H1 (cell line): ENCODE measurements at regions not wholly inside any gene's neighbourhood (a gene's known extent, or its start where the extent isn't known, plus 50 kb on each side); places are given as distances from the start of the nearest gene placed in this dataset.
A peak's percentile ranks its signal among the peaks of the same experiment; 100 is the strongest.
"Not testable (repeated sequence)": the region's sequence is repeated elsewhere in the genome, so short reads cannot be mapped to it uniquely, and the experiment has no call there.

ENCODE experiments used
- CTCF ChIA-PET: fragments of 300-600 bp; sonication (Branson Sonifier 250); formaldehyde crosslinking; loops from one replicate; lab custom pipeline; 2021; ENCODE audit not compliant: partially characterized antibody; lab: Charles Lee
- POLR2A ChIA-PET: fragments of 300-600 bp; sonication (Branson Sonifier 250); formaldehyde crosslinking; loops from one replicate; lab custom pipeline; 2021; ENCODE audit warnings: inconsistent platforms; ENCODE audit not compliant: partially characterized antibody; lab: Charles Lee
- DNase-seq, 2 experiments: peaks; one replicate each; pipeline versions ENCODE4 v3.0.0 to v3.0.0-alpha.2; 2010 to 2022; ENCODE audit warnings: low spot score in 2 of 2, low read depth in 1 of 2, mixed read lengths in 1 of 2
- FAIRE-seq: peaks from 2 replicates; lab custom pipeline; 2011; peaks lifted over from hg19 to GRCh38; lab: Jason Lieb, UNC
- H2AFZ ChIP-seq: 2 replicates; pipeline ENCODE4 v1.8.1; 2012; ENCODE audit warnings: low read length, inconsistent platforms
- H2AK5ac ChIP-seq: 2 replicates; pipeline ENCODE4 v1.6.1; 2013; ENCODE audit warnings: low read depth, low read length
- H2BK120ac ChIP-seq: replicated peaks from 2 replicates; pipeline ENCODE3; 2013; ENCODE audit warnings: low read depth, low read length, inconsistent platforms
- H2BK12ac ChIP-seq: 2 replicates; pipeline ENCODE4 v1.6.1; 2013; ENCODE audit warnings: low read depth, low read length
- H2BK15ac ChIP-seq: 2 replicates; pipeline ENCODE4 v1.6.1; 2013; ENCODE audit warnings: low read length
- H2BK20ac ChIP-seq: 2 replicates; pipeline ENCODE4 v1.6.1; 2013; ENCODE audit warnings: low read length
- H2BK5ac ChIP-seq: 2 replicates; pipeline ENCODE4 v1.6.1; 2013; ENCODE audit warnings: low read depth, low read length
- H3K14ac ChIP-seq: 2 replicates; pipeline ENCODE4 v1.6.1; 2013; ENCODE audit warnings: inconsistent platforms; ENCODE audit not compliant: insufficient read length
- H3K18ac ChIP-seq: 2 replicates; pipeline ENCODE4 v1.6.1; 2013; ENCODE audit warnings: low read length; ENCODE audit errors: extremely low read depth
- H3K23ac ChIP-seq: 2 replicates; pipeline ENCODE4 v1.6.1; 2013; ENCODE audit warnings: inconsistent platforms; ENCODE audit not compliant: insufficient read length
- H3K23me2 ChIP-seq: 2 replicates; pipeline ENCODE4 v1.6.1; 2013; ENCODE audit warnings: low read depth, low read length
- H3K27ac ChIP-seq: 2 replicates; pipeline ENCODE4 v1.6.1; 2011; ENCODE audit warnings: low read depth, low read length, inconsistent platforms
- H3K27me3 ChIP-seq, 4 experiments: replicated peaks in 1 of 4; 1 replicate in 1 of 4; 2 replicates in 3 of 4; pipeline versions ENCODE4 v1.6.1 to v1.8.1; 2011 to 2013; ENCODE audit warnings: low read length in 3 of 4, mild to moderate bottlenecking in 3 of 4, inconsistent platforms in 2 of 4, mixed read lengths in 2 of 4, moderate library complexity in 1 of 4; ENCODE audit not compliant: control insufficient read depth in 3 of 4, insufficient read depth in 3 of 4; ENCODE audit errors: extremely low read depth in 1 of 4
- H3K36me3 ChIP-seq, 4 experiments: 2 replicates each; pipeline versions ENCODE4 v1.6.1 to v1.8.1; 2011 to 2013; ENCODE audit warnings: mild to moderate bottlenecking in 4 of 4, low read length in 3 of 4, moderate library complexity in 2 of 4, control low read depth in 1 of 4, inconsistent platforms in 1 of 4; ENCODE audit not compliant: insufficient read depth in 4 of 4, control insufficient read depth in 2 of 4
- H3K4ac ChIP-seq: replicated peaks from 2 replicates; pipeline ENCODE3; 2013; ENCODE audit warnings: low read length, low read depth, mixed read lengths, inconsistent platforms; ENCODE audit not compliant: insufficient read length
- H3K4me1 ChIP-seq, 4 experiments: replicated peaks in 1 of 4; 1 replicate in 1 of 4; 2 replicates in 3 of 4; pipeline versions ENCODE4 v1.6.1 to v1.8.1; 2011 to 2013; ENCODE audit warnings: low read length in 3 of 4, inconsistent platforms in 2 of 4, mixed read lengths in 1 of 4; ENCODE audit not compliant: insufficient read depth in 4 of 4, control insufficient read depth in 3 of 4
- H3K4me2 ChIP-seq, 2 experiments: 2 replicates each; pipeline versions ENCODE4 v1.6.1 to v1.8.1; 2011 to 2013; ENCODE audit warnings: low read depth in 2 of 2, low read length in 2 of 2, control low read depth in 1 of 2, inconsistent platforms in 1 of 2, mild to moderate bottlenecking in 1 of 2; ENCODE audit not compliant: insufficient read depth in 1 of 2
- H3K4me3 ChIP-seq, 4 experiments: fragments of 200-600, 300-600 bp in 1 of 4; sonication (generic), shearing (Covaris generic), sonication (Bioruptor Twin) in 1 of 4; 2 replicates each; pipeline versions ENCODE4 v1.5.1 to v1.8.1; 2011 to 2016; ENCODE audit warnings: low read length in 4 of 4, low read depth in 3 of 4, control low read depth in 2 of 4, inconsistent platforms in 2 of 4, mild to moderate bottlenecking in 2 of 4, mixed read lengths in 1 of 4, moderate library complexity in 1 of 4; ENCODE audit not compliant: insufficient read depth in 2 of 4; ENCODE audit errors: extremely low read depth in 1 of 4
- H3K56ac ChIP-seq: replicated peaks from 2 replicates; pipeline ENCODE3; 2013; ENCODE audit warnings: low read depth, mild to moderate bottlenecking, mixed read lengths, low read length, inconsistent platforms; ENCODE audit not compliant: insufficient read length
- H3K79me1 ChIP-seq: 2 replicates; pipeline ENCODE4 v1.6.1; 2013; ENCODE audit warnings: low read depth, low read length, control low read depth
- H3K79me2 ChIP-seq, 2 experiments: 2 replicates each; pipeline versions ENCODE4 v1.6.1 to v1.8.1; 2012 to 2013; ENCODE audit warnings: low read length in 2 of 2, mild to moderate bottlenecking in 2 of 2, inconsistent platforms in 1 of 2; ENCODE audit not compliant: insufficient read depth in 2 of 2, control insufficient read depth in 1 of 2
- H3K9ac ChIP-seq, 4 experiments: replicated peaks in 1 of 4; 1 replicate in 1 of 4; 2 replicates in 3 of 4; pipeline versions ENCODE4 v1.6.1 to v1.8.1; 2011 to 2013; ENCODE audit warnings: low read depth in 3 of 4, low read length in 3 of 4, control low read depth in 2 of 4, mild to moderate bottlenecking in 2 of 4, moderate library complexity in 2 of 4, inconsistent platforms in 1 of 4; ENCODE audit errors: extremely low read depth in 1 of 4
- H3K9me3 ChIP-seq, 2 experiments: 2 replicates each; pipeline versions ENCODE4 v1.6.1 to v1.8.1; 2012 to 2013; ENCODE audit warnings: mild to moderate bottlenecking in 2 of 2, moderate library complexity in 2 of 2, control low read depth in 1 of 2, inconsistent platforms in 1 of 2, low read depth in 1 of 2, low read length in 1 of 2, mixed read lengths in 1 of 2; ENCODE audit not compliant: insufficient read depth in 2 of 2
- H4K20me1 ChIP-seq, 2 experiments: replicated peaks in 1 of 2; 2 replicates each; pipeline versions ENCODE3 to v1.8.1; 2011 to 2013; ENCODE audit warnings: inconsistent platforms in 2 of 2, low read length in 2 of 2, mild to moderate bottlenecking in 1 of 2; ENCODE audit not compliant: insufficient read depth in 2 of 2, control insufficient read depth in 1 of 2
- H4K5ac ChIP-seq: 2 replicates; pipeline ENCODE4 v1.6.1; 2013; ENCODE audit warnings: low read length, low read depth, mixed read lengths, inconsistent platforms; ENCODE audit not compliant: insufficient read length
- H4K8ac ChIP-seq: 2 replicates; pipeline ENCODE4 v1.8.0; 2013; ENCODE audit warnings: mild to moderate bottlenecking, moderate library complexity, low read length, inconsistent platforms; ENCODE audit not compliant: insufficient read depth; ENCODE audit errors: extremely low read depth
- H4K91ac ChIP-seq: replicated peaks from 2 replicates; pipeline ENCODE3; 2013; ENCODE audit warnings: low read length, mixed read lengths, inconsistent platforms; ENCODE audit not compliant: insufficient read length
- WGBS, 2 experiments: shearing (Covaris generic) in 1 of 2; methylation state at CpG; one replicate each; pipeline versions ENCODE4 v1.1.6 to v1.1.7; 2013 to 2015; ENCODE audit warnings: low lambda C conversion rate in 2 of 2, mixed read lengths in 2 of 2, inconsistent platforms in 1 of 2, low coverage in 1 of 2, missing lambda C conversion rate in 1 of 2; ENCODE audit not compliant: insufficient replicate concordance in 2 of 2, insufficient coverage in 1 of 2, insufficient read length in 1 of 2; ENCODE audit errors: extremely low coverage in 1 of 2, missing lambda C conversion rate in 1 of 2; 5-methylcytosine and 5-hydroxymethylcytosine counted together

GRCh38 chr5:34230402-34230801 lies 187.4 kb upstream of the C1QTNF3 start:
- H2BK5ac ChIP-seq, H3K18ac ChIP-seq, H2AFZ ChIP-seq, H3K4me1 ChIP-seq, H2BK20ac ChIP-seq, H3K4me2 ChIP-seq, H3K79me1 ChIP-seq, H4K20me1 ChIP-seq, H3K27ac ChIP-seq, H3K14ac ChIP-seq, FAIRE-seq, H3K4me3 ChIP-seq, H2BK120ac ChIP-seq, H3K9ac ChIP-seq, H2BK12ac ChIP-seq, H3K56ac ChIP-seq, POLR2A ChIA-PET, CTCF ChIA-PET, H3K4ac ChIP-seq, H3K23ac ChIP-seq, H3K9me3 ChIP-seq, DNase-seq, H3K27me3 ChIP-seq, H4K5ac ChIP-seq, H3K79me2 ChIP-seq, H3K36me3 ChIP-seq, H2BK15ac ChIP-seq, H3K23me2 ChIP-seq, H4K8ac ChIP-seq, H4K91ac ChIP-seq, H2AK5ac ChIP-seq: not testable (repeated sequence)
- 94% methylated on average over 1 of the region's 1 CpG; no CpG with 5 or more reads in 1 of the 2 experiments for WGBS, 2 experiments

DNA sequence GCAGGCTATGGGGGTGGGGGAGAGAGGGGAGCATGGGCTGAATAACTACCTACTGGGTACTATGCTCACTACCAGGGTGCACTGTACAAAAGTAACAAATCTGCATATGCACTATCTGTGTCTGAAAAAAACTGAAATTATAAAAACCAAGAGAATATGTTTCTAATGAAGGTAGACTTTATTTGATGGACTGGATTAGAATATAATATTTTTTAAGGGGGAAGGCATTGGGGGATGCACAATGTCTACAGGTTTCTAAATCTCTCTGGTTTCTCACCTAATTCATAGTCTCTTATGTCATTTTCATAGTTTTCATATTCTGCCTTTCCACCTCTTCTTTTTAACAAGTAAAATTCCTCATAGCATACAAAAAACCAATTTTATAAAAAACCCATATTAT lies 200.8 kb upstream of the C1QTNF3 start:
- POLR2A ChIA-PET, H3K23ac ChIP-seq, H3K27ac ChIP-seq, H3K56ac ChIP-seq, FAIRE-seq, CTCF ChIA-PET, H2BK5ac ChIP-seq, H2BK120ac ChIP-seq, H3K79me1 ChIP-seq, H3K18ac ChIP-seq, H3K36me3 ChIP-seq, DNase-seq, H3K27me3 ChIP-seq, H3K9me3 ChIP-seq, H4K91ac ChIP-seq, H3K9ac ChIP-seq, H2BK12ac ChIP-seq, H4K5ac ChIP-seq, H3K14ac ChIP-seq, H2BK15ac ChIP-seq, H4K20me1 ChIP-seq, H3K4me1 ChIP-seq, H2AK5ac ChIP-seq, H3K4me2 ChIP-seq, H3K4ac ChIP-seq, H2BK20ac ChIP-seq, H3K23me2 ChIP-seq, H2AFZ ChIP-seq, H4K8ac ChIP-seq: not testable (repeated sequence)
- peak overlapping the region; percentile 5 to 53 (median 12); a peak in 5 of 8 replicates for H3K4me3 ChIP-seq
- H3K79me2 ChIP-seq: peaks cover 0 to 29% of the 10 kb centered on the region in 2 experiments; a peak in 2 of 4 replicates
